ENCODE measurements at regions not wholly inside any gene's neighbourhood (a gene's known extent, or its start where the extent isn't known, plus 50 kb on each side); places are given as distances from the start of the nearest gene placed in this dataset.

DNA sequence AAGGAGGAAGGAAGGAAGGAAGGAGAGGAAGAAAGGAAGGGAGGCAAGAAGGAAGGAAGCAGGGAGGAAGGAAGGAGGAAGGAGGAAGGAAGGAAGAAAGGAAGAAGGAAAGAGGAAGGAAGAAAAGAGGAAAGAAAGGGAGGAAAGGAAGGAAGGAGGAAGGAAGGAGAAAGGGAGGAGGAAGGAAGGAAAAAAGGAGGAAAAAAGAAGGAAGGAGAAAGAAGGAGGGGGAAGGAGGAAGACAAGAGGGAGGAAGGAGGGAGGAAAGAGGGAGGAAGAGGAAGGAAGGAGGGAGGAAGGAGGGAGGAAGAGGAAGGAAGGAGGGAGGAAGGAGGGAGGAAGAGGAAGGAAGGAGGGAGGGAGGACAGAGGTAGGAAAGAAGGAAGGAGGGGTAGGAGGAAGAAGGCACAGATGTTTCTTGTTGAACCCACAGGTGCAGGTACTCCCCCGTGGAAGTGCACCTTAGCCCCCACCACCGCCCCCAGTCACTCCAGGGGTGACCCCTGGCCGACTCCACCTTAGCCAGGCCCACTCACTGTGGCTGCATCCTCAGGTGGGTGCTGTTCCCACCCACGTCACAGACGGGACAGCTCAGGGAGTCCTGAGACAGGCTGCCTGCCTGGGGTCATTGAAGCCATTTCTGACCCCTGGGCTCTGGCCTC, 57.9 kb upstream of the TTC34 start:
- TF ChIP-seq, protein P1, sequence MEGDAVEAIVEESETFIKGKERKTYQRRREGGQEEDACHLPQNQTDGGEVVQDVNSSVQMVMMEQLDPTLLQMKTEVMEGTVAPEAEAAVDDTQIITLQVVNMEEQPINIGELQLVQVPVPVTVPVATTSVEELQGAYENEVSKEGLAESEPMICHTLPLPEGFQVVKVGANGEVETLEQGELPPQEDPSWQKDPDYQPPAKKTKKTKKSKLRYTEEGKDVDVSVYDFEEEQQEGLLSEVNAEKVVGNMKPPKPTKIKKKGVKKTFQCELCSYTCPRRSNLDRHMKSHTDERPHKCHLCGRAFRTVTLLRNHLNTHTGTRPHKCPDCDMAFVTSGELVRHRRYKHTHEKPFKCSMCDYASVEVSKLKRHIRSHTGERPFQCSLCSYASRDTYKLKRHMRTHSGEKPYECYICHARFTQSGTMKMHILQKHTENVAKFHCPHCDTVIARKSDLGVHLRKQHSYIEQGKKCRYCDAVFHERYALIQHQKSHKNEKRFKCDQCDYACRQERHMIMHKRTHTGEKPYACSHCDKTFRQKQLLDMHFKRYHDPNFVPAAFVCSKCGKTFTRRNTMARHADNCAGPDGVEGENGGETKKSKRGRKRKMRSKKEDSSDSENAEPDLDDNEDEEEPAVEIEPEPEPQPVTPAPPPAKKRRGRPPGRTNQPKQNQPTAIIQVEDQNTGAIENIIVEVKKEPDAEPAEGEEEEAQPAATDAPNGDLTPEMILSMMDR (conservative IDR thresholded peaks at IDR 0.05; ENCODE audit: low read length), result no peak
- no peak for TF ChIP-seq EZH2phosphoT487 (IDR thresholded peaks at IDR 0.05; ENCODE audit: borderline replicate concordance, low read depth, low read length)
